Stimulated activated CD8-positive, alpha-beta memory T cell treated with anti-CD3 and anti-CD28 coated beads, Interleukin-15, amount 100 ng/mL, for 4 hours (primary cell): ENCODE measurements at regions not wholly inside any gene's neighbourhood (a gene's known extent, or its start where the extent isn't known, plus 50 kb on each side); places are given as distances from the start of the nearest gene placed in this dataset.

ENCODE experiments used
- DNase-seq, 2 donors: peaks; one replicate each; pipeline ENCODE4 v3.0.0-alpha.2; 2020; ENCODE audit warnings: low read depth in 2 of 2

GRCh38 chr2:17306219-17306618 is 212.0 kb downstream of the RAD51AP2 start:
- DNase-seq, result no peak

DNA sequence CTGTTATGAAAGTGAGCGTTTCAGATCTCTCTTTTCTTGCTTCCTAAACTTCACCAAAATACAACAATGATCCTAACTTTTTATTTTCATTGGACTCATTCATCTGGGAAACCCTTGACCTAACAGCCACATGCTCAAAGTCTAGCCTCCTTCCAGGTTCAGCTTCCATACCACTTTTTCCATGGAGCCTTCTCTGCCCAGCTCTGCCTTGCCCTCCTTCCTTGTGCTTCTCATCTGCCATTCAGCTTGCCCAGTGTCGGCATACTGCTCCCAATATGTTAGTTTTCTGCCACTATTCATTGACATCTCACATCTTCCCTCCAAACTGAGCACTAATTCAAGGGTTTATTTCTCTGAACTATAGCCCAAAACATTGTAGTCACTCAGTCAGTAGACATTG is 214.7 kb downstream of the RAD51AP2 start:
- DNase-seq, result no peak

GRCh38 chr2:17303054-17303453 is 215.2 kb downstream of the RAD51AP2 start:
- no peak for DNase-seq

GRCh38 chr2:17302281-17302680 is 216.0 kb downstream of the RAD51AP2 start:
- DNase-seq, result no peak

GRCh38 chr2:17301437-17301836 is 216.8 kb downstream of the RAD51AP2 start:
- no peak for DNase-seq

GRCh38 chr2:17299891-17300540 is 218.2 kb downstream of the RAD51AP2 start:
- no peak for DNase-seq

- DNase-seq, result no peak
These were observed 219.8 kb downstream of the RAD51AP2 start for GRCh38 chr2:17298453-17298852.

DNA sequence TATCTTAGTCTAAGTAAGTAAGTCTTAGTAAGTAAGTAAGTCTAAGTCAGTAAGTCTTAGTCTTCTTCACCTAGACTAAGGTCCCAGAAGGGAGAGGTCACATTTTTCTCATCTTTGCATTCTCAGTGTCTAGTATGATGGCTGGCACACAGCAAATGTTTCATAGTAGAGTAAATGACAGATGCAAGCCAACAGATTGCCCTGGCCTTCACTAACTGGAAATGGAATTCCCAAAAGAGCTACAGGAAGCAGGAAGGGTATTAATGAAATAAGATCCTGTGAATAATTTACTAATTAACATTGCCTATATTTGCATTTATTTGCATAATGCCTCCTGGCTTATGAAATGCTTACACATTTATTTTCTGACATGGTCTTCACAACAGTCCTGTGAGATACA is 221.6 kb downstream of the RAD51AP2 start:
- no peak for DNase-seq

- DNase-seq, result no peak
These were observed 228.6 kb downstream of the RAD51AP2 start for GRCh38 chr2:17289669-17290068.

DNA sequence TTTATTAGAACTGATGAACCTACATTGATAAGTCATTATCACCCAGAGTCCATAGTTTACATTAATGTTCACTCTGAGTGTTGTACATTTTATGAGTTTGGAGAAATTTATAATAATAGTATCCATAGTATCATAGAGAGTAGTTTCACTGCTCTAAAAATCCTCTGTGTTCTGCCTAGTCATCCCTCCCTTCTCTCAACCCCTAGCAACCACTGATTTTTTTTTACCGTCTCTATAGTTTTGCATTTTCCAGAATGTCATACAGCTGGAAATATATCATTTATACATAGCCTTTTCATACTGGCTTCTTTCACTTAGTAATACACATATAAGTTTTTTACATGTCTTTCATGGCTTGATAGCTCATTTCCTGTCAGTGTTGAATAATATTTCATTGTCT is 231.1 kb downstream of the RAD51AP2 start:
- no peak for DNase-seq

DNA sequence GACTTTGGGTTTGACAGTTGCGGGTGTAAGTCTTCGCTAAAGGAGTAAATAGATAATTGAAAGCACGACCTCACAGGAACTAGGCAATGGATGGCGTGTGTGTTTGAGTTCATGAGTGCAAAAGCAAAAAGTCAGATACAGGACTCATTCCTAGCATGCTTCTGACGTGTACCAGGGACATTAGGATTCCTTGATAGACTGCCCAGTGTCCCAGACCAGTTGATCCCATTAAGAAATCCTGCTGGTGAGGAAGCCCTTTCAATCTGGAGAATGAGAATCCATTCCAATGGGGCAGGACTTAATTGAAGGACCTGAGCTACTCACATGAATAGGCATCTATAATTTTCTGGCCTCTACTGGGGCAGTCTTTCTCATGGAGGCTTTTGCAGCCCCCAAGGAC is 235.4 kb downstream of the RAD51AP2 start:
- no peak for DNase-seq

- DNase-seq, result no peak
These were observed 236.0 kb downstream of the RAD51AP2 start for GRCh38 chr2:17282245-17282644.

DNA sequence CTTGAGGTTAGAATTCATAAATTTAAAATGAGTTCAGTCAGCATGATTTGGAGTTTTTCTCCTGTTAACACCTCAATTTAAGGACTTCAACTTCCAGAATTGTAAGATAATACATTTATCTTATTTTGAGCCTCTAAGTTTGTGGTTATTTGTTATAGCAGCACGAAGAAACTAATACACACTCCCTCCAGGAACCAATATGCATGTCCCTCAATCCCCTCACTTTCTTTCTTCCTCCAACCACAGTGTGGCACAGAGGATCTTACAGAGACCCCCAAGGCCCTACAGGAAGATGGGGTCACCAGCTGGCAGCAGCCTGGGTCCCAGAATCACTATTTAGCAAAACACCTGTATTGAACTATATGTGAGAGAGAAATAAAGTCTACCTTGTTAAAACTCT is 242.0 kb downstream of the RAD51AP2 start:
- no peak for DNase-seq

DNA sequence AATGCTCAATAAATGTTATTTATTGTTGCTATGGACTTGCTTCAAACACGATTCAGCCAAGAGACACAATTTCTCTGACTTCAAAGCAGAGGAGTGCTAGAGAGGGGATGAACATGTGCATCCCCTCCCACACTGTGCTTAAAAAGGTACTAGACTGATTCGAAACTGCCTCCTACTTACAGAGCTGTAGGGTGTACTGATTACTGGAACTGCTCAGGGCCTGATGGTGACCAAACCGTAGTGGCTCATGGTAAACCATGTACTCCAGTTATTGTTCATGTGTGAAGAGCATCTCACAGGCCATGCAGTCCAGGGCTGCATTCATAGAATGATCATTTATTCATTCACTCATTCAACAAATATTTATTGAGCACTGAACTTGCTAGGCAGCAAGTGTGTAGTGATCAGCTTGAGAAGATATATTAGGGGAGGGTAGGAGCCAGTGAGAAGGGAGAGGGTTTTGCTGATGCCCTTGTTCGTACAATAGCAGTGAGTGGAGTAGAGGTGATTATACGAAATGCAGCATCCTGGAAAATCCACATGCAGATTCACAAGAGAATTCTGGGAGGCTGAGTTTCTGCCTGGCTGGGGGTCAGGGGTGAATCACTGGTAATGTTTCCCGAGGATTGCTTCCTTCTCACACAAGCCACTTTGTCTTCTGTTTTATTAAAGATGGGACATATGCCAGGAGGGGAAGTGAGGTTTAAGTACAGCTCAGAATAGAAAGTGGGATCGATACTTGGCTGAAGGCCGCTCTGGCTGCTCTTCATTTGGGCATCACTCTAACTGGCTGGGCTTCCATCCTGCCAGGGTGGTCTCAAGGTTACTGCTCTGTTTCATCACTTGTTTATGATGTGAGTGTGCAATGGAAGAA is 245.4 kb downstream of the RAD51AP2 start:
- DNase-seq, result no peak

GRCh38 chr2:17272170-17272569 is 246.1 kb downstream of the RAD51AP2 start:
- DNase-seq, result no peak

DNA sequence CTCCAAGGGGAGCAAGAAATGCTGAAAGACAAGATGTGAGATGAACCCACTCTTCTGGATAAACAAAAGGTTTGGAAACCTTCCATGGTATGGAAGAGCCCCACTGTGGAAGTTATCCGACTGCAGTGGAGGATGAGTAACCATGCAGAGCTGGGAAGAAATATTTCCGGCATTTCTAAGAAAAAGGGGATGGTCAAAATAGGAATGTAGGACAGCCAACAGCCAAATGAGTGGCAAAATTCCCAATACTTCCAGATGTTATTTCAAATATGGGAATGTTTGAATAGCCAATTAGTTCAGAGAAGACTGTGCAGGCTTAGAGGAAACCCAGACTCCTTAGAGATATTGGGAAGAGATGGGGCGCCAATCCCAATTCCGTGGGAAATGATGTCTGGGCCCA is 246.8 kb downstream of the RAD51AP2 start:
- no peak for DNase-seq

DNA sequence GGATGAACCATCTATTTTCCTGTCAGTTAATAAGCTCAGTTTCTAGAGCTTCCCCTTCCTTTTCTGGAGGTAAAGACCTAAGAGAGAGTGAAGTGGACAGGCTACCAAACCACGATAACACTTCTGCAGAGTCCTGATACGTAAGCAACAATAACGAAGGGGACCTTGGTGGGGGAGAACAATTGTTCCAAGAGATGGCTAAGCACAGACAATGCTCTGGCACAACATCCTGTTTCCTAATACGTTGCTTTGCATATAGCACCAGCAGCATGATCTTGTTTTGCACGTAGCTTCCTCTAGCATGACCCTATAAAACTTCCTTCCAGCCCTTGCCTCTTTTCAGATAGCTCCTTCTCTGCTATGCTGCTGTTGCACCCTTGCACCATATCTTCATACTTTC is 247.3 kb downstream of the RAD51AP2 start:
- DNase-seq, result no peak

DNA sequence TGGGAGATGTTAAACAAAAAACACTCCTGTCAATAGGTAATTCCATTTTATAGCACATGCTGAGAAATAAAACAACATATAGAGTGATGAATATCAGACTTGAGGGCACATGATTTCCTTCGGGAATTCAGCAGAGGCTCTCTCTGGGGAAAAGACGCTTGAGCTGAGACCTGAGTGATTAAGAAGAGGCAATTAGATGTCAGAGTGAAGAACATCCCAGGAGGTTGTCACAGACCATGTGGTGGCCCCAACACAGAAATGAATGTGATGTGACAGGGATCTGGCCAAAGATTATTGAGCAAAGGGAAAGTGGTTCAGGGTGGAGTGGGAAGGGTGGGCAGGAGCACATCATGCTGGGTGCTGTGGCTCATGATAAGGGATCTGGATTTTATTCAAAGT is 254.7 kb downstream of the RAD51AP2 start:
- no peak for DNase-seq

- no peak for DNase-seq
These were observed 255.2 kb downstream of the RAD51AP2 start for GRCh38 chr2:17262854-17263569.

- no peak for DNase-seq
These were observed 258.6 kb downstream of the RAD51AP2 start for GRCh38 chr2:17259613-17260012.

DNA sequence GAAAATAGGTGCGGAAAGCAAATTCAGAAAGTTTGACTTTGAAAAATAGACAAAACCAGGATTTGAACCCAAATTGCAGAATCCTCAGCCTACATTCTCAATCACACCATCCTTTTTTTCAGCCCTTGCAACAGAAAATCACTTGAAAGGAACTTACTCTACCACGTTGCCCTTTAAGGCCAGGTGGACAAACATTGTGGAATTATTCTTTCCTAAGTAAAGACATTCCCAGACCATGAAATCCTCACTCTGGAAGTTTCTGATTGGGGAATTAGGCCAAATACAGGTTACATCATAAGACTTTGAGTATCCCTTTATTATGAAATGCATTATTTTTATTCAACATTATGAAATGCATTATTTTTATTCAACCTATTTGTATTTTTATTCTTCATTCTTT is 259.4 kb downstream of the RAD51AP2 start:
- no peak for DNase-seq

DNA sequence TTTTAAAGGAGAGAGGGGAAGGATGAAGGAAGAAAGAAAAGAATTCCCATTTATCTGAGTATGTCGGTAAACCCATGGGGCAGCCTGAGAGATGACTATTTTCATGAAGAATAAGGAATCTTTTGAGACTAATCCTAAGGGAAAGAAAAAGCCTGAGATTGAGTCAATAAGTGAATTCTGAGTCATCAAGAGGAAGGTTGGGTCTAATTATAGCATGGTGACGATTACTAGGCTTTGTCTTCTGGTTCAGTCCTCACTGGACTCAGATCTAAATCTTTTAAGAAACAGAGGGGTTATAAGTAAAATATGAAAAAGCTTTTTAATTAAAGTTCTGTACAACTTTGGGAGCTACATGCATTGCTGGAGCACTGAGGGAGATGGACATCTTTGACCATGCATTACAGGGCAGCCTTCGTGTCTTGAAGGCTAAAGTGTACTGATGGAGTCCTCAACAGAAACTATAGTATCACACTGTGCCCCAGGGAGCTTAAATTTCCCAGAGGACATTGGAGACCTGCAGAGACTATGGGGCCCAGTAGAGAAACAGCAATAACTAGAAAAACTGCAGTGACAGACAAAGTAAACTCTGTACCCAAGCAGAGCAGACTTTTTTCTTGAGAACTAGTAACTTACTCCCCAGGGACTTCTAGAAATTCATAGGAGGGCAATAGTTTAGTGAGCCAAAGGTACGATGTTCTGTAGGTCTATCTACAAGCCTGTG is 260.9 kb downstream of the RAD51AP2 start:
- no peak for DNase-seq
